Activated CD4-positive, alpha-beta T cell treated with anti-CD3 and anti-CD28 coated beads, Interleukin-2, amount 50 U/mL, for 24 hours (primary cell): ENCODE measurements at regions not wholly inside any gene's neighbourhood (a gene's known extent, or its start where the extent isn't known, plus 50 kb on each side); places are given as distances from the start of the nearest gene placed in this dataset.
"Not testable (repeated sequence)": the region's sequence is repeated elsewhere in the genome, so short reads cannot be mapped to it uniquely, and the experiment has no call there.

Experiments
- DNase-seq, 2 donors: peaks; one replicate each; pipeline ENCODE4 v3.0.0-alpha.2; 2020; ENCODE audit warnings: low read depth in 1 of 2, low spot score in 1 of 2

DNA sequence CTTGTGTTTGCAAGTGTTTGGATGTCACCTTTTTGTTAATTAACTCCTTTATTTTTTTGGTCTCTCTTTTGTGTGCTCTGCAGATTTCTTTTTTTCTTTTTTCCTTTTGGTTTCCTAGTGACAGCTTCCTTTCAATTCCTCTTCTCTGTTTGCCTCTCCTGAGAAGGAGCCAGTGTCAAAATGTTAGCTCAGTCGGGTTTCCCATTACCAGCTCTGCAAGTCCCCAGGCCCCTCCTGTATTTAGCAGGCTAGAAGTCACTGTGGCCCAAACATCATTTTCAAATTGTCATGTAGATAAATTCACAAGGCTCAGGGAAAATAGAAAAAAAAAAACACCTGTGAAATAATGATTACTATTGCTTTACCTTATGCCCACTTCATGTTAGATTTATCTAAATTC, 1621.6 kb downstream of the CDH8 start:
- no peak for DNase-seq

GRCh38 chr16:60413969-60414368, 1622.3 kb downstream of the CDH8 start:
- DNase-seq: no peak

GRCh38 chr16:60407606-60408005, 1628.6 kb downstream of the CDH8 start:
- DNase-seq: no peak

- no peak for DNase-seq
Observed at GRCh38 chr16:60407034-60407433, 1629.2 kb downstream of the CDH8 start.

DNA sequence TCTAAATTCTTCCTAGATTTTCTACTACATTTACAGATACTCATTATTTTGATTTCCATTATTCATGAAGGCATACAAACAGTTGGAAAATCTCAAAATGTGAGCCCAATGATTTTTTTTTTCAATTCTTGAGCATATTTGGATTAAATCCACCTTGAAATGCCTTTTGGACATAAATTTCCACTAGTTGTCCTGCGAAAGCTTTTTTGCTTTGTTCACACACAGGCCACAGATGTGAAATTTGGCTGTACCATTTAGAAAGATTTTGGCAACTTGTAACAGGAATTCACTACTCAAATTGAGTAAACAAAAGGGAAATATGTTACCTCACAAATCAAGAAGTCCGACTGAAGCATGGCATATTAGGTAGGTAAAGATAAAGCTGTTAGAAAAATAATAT, 1631.0 kb downstream of the CDH8 start:
- no peak for DNase-seq

- no peak for DNase-seq
Observed at GRCh38 chr16:60404401-60404800, 1631.8 kb downstream of the CDH8 start.

DNA sequence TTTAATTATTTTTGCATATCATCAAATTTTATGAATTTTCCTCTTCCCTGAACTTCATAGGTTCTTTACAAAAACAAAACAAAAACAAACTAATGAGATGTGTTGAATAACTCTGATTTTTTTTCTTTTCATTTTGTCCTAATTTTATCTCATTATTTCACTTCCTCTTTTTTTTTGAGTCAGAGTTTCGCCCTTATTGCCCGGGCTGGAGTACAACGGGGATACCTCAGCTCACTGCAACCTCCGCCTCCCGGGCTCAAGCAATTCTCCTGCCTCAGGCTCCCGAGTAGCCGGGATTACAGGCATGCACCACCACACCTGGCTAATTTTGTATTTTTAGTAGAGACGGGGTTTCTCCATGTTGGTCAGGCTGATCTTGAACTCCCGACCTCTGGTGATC, 1633.3 kb downstream of the CDH8 start:
- DNase-seq: not testable (repeated sequence)

GRCh38 chr16:60392380-60392779, 1643.9 kb downstream of the CDH8 start:
- DNase-seq: no peak

- DNase-seq: no peak
Observed at GRCh38 chr16:60371591-60371990, 1637.5 kb upstream of the GOT2 start.

GRCh38 chr16:60367739-60368138, 1633.6 kb upstream of the GOT2 start:
- DNase-seq: no peak

DNA sequence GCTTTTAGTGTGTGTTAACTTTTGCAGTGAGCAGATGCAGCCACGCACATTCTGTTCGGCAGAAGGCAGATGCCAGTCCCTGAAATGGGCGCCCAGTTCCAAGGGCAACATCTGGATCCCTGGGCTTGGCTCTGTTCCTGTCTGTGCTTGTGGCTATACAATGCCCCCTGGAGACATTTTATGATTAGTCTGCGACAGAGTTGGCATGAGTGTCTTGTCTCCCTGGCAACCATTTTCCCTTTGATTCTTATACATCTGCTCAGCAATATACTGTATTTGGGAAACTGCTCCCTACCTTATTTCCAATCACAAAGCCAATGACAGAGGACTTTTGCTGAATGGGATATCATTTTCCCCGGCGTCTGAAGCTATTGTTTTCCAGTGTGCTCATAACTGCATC, 1629.5 kb upstream of the GOT2 start:
- no peak for DNase-seq

- not testable (repeated sequence) for DNase-seq
Observed at GRCh38 chr16:60359866-60360265, 1625.8 kb upstream of the GOT2 start.

GRCh38 chr16:60359412-60359811, 1625.3 kb upstream of the GOT2 start:
- not testable (repeated sequence) for DNase-seq

DNA sequence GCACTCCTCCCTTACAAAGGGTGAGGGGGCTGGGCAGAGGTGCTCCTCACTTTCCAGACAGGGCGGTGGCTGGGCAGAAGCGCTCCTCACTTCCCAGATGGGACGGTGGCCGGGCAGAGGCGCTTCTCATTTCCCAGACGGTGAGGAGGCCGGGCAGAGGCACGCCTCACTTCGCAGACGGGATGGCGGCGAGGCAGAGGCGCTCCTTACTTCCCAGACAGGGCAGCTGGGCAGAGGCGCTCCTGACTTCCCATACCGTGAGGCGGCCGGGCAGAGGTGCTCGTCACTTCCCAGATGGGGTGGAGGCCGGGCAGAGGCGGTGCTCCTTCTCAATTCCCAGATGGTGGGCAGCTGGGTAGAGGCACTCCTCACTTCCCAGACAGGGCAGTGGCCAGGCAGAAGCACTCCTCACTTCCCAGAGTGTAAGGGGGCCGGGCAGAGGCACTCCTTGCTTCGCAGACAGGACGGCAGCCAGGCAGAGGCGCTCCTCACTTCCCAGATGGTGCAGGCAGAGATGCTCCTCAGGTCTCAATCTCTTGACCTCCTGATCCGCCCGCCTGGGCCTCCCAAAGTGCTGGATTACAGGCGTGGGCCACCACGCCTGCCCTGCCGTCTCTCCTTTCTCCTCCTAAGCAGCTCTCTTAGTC, 1623.9 kb upstream of the GOT2 start:
- not testable (repeated sequence) for DNase-seq

GRCh38 chr16:60346256-60346655, 1612.1 kb upstream of the GOT2 start:
- no peak for DNase-seq

- DNase-seq: no peak
Observed at GRCh38 chr16:60337671-60338070, 1603.6 kb upstream of the GOT2 start.

GRCh38 chr16:60331168-60331567, 1597.1 kb upstream of the GOT2 start:
- DNase-seq: no peak

GRCh38 chr16:60329108-60329507, 1595.0 kb upstream of the GOT2 start:
- DNase-seq: no peak

DNA sequence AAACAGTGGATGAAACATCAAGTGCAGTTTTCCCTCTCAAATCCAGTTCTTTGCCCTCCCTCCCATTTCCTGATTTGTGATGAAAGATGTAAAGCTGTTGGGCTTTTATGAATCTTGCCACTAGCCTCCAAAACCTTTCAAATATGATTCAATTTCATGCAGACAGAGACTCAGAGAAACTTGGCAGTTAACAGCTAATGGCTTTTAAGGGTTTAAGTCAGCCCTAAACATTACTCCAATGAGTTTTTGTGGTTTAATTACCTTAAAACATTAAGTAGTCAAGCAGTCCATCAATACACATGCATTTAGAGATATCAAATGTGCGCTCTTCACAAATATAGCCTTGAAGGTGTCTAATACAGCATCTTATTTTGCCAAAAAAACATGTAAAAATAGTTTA, 1594.0 kb upstream of the GOT2 start:
- no peak for DNase-seq

GRCh38 chr16:60318486-60318885, 1584.4 kb upstream of the GOT2 start:
- no peak for DNase-seq

GRCh38 chr16:60310846-60311445, 1576.8 kb upstream of the GOT2 start:
- no peak for DNase-seq

DNA sequence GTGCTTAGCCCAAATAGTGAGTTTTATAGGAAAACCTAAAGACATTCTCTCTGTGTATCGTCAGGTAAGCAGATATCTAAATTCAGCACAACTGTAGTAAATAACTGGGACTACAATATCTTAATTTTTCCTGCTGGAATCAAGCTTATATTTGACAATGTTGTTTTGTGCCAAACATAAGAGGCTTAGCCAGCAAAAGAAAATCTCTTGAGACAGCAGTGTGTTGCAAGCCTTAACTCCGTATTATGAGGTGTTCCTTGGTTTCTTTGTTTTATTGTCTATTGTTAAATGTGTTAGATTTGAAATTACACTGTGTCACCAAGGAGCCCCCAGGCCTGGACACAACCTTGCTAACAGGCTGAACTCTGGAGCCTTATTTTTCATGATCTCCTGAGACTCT, 1570.6 kb upstream of the GOT2 start:
- no peak for DNase-seq

GRCh38 chr16:60304066-60304465, 1570.0 kb upstream of the GOT2 start:
- no peak for DNase-seq
